Mammary epithelial cell (primary cell): ENCODE measurements at regions not wholly inside any gene's neighbourhood (a gene's known extent, or its start where the extent isn't known, plus 50 kb on each side); places are given as distances from the start of the nearest gene placed in this dataset.

Experiments
- CTCF ChIP-seq, 2 donors: IDR thresholded peaks in 1 of 2; conservative IDR thresholded peaks in 1 of 2; 2 replicates each; pipeline ENCODE4 v1.5.1; 2011 to 2012; ENCODE audit warnings: inconsistent platforms in 2 of 2, low read length in 2 of 2, mild to moderate bottlenecking in 2 of 2, control low read depth in 1 of 2, low read depth in 1 of 2; ENCODE audit not compliant: insufficient read depth in 1 of 2; ENCODE audit errors: extremely low read depth in 1 of 2
- EZH2 ChIP-seq: IDR thresholded peaks from 2 replicates; pipeline ENCODE4 v1.6.1; 2012; ENCODE audit warnings: low read length, inconsistent platforms, borderline replicate concordance

GRCh38 chr5:112656451-112656850, 81.2 kb upstream of the APC start:
- no peak for TF ChIP-seq CTCF (conservative IDR thresholded peaks at IDR 0.05 in 1 of 2, IDR thresholded peaks at IDR 0.05 in 1 of 2; ENCODE audit: extremely low read depth in 1 of 2, insufficient read depth in 1 of 2, low read depth in 1 of 2, low read length in 2 of 2)
- TF ChIP-seq EZH2, result no peak
